Mesothelial cell of epicardium (in vitro differentiated cells): ENCODE measurements at regions not wholly inside any gene's neighbourhood (a gene's known extent, or its start where the extent isn't known, plus 50 kb on each side); places are given as distances from the start of the nearest gene placed in this dataset.

Experiments
- DNase-seq, 2 experiments: peaks; one replicate each; pipeline ENCODE4 v3.0.0; 2021; ENCODE audit warnings: low spot score in 2 of 2; ENCODE audit not compliant: unreplicated experiment in 2 of 2
- H3K27ac Mint-ChIP-seq: 2 replicates; pipeline ENCODE4 v1.8.0; 2021; ENCODE audit warnings: mixed read lengths
- H3K27me3 Mint-ChIP-seq: 2 replicates; pipeline ENCODE4 v1.8.0; 2021; ENCODE audit warnings: low read depth, mixed read lengths
- H3K36me3 Mint-ChIP-seq: 2 replicates; pipeline ENCODE4 v1.8.0; 2021; ENCODE audit warnings: mixed read lengths
- H3K4me1 Mint-ChIP-seq: 2 replicates; pipeline ENCODE4 v1.8.0; 2021; ENCODE audit warnings: mixed read lengths
- H3K4me3 Mint-ChIP-seq: 2 replicates; pipeline ENCODE4 v1.8.0; 2021; ENCODE audit warnings: mild to moderate bottlenecking, moderate library complexity, mixed read lengths
- H3K9me3 Mint-ChIP-seq: 2 replicates; pipeline ENCODE4 v1.8.0; 2021; ENCODE audit warnings: mixed read lengths
- TF ChIP-seq, protein P1 (sequence below): fragments of 200-600 bp; sonication (generic); IDR thresholded peaks from one replicate; pipeline ENCODE4 v1.5.0; 2021; ENCODE audit warnings: antibody characterized with exemption; ENCODE audit not compliant: unreplicated experiment

GRCh38 chr11:80255021-80255420, 814.2 kb upstream of the TENM4 start:
- Mint-ChIP-seq H3K4me3 (no peak overlapping the region), H3K4me1 (peaks cover 4% of the 10 kb centered on the region), H3K9me3 (peaks cover 3% of the 10 kb centered on the region), H3K27ac (no peak overlapping the region), H3K36me3 (no peaks in the 10 kb centered on the region), H3K27me3 (no peaks in the 10 kb centered on the region)
- no peak for DNase-seq
- TF ChIP-seq, protein P1, sequence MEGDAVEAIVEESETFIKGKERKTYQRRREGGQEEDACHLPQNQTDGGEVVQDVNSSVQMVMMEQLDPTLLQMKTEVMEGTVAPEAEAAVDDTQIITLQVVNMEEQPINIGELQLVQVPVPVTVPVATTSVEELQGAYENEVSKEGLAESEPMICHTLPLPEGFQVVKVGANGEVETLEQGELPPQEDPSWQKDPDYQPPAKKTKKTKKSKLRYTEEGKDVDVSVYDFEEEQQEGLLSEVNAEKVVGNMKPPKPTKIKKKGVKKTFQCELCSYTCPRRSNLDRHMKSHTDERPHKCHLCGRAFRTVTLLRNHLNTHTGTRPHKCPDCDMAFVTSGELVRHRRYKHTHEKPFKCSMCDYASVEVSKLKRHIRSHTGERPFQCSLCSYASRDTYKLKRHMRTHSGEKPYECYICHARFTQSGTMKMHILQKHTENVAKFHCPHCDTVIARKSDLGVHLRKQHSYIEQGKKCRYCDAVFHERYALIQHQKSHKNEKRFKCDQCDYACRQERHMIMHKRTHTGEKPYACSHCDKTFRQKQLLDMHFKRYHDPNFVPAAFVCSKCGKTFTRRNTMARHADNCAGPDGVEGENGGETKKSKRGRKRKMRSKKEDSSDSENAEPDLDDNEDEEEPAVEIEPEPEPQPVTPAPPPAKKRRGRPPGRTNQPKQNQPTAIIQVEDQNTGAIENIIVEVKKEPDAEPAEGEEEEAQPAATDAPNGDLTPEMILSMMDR, result no peak

- TF ChIP-seq, protein P1, result no peak
- H3K4me1 Mint-ChIP-seq, result no peaks in the 10 kb centered on the region
- H3K36me3 Mint-ChIP-seq, result no peaks in the 10 kb centered on the region
- no peak overlapping the region for H3K27ac Mint-ChIP-seq
- no peak overlapping the region for H3K4me3 Mint-ChIP-seq
- DNase-seq, result no peak
- peaks cover 36% of the 10 kb centered on the region for H3K9me3 Mint-ChIP-seq
- peaks cover 6% of the 10 kb centered on the region for H3K27me3 Mint-ChIP-seq
These were observed 800.9 kb upstream of the TENM4 start for GRCh38 chr11:80241766-80242165.

DNA sequence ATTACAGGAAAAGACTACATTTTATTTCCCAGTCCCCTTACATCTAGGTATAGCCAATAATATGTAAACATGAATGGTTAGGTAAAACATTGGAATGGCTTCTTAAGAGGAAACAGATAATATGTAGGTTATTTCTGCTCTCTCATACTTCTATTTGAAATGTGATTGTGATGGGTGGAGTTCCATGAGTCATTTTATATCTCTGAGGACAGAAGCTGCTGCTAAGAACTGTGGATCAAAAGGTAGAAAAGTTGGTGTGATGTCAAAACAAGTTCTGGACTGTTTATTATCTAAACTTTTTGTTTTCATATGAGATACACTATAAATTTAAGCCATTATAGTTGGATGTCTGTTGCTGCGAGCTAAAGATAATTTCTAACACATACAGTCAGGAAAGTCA, 799.4 kb upstream of the TENM4 start:
- no peak overlapping the region for H3K27ac Mint-ChIP-seq
- DNase-seq, result no peak

GRCh38 chr11:80239217-80239616, 798.4 kb upstream of the TENM4 start:
- DNase-seq, result no peak
- H3K36me3 Mint-ChIP-seq, result peaks cover 3% of the 10 kb centered on the region
- H3K27ac Mint-ChIP-seq, result no peak overlapping the region
- no peaks in the 10 kb centered on the region for H3K4me1 Mint-ChIP-seq
- H3K27me3 Mint-ChIP-seq, result peaks cover 6% of the 10 kb centered on the region
- TF ChIP-seq, protein P1, result no peak
- peaks cover 39% of the 10 kb centered on the region for H3K9me3 Mint-ChIP-seq
- H3K4me3 Mint-ChIP-seq, result no peak overlapping the region

More for the DNA sequence above, 799.4 kb upstream of the TENM4 start:
- peaks cover 6% of the 10 kb centered on the region for H3K27me3 Mint-ChIP-seq
- no peaks in the 10 kb centered on the region for H3K4me1 Mint-ChIP-seq
- H3K36me3 Mint-ChIP-seq, result no peaks in the 10 kb centered on the region
- TF ChIP-seq, protein P1, result no peak
- no peak overlapping the region for H3K4me3 Mint-ChIP-seq
- H3K9me3 Mint-ChIP-seq, result peaks cover 32% of the 10 kb centered on the region

DNA sequence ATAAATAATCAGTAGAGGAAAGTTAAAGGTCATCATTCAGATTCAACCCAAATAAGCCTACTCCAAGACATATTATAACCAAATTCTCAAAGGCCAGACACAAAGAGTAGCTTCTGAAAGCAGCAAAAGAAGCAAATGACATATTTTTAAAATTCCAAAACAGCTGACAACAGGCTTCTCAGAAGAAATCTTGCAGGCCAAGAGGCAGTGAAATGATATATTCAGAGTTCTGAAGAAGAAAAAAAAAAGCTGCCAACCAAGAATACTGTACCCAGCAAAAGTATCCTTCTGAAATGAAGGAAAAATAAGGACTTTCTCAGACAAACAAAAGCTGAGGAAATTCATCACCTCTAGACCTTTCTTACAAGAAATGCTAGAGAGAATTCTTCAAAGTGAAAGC, 787.1 kb upstream of the TENM4 start:
- Mint-ChIP-seq H3K4me3 (no peak overlapping the region), H3K27ac (no peak overlapping the region), H3K9me3 (peaks cover 48% of the 10 kb centered on the region), H3K36me3 (peaks cover 5% of the 10 kb centered on the region), H3K27me3 (no peaks in the 10 kb centered on the region), H3K4me1 (peaks cover 2% of the 10 kb centered on the region)
- TF ChIP-seq, protein P1, result no peak
- DNase-seq, result no peak

DNA sequence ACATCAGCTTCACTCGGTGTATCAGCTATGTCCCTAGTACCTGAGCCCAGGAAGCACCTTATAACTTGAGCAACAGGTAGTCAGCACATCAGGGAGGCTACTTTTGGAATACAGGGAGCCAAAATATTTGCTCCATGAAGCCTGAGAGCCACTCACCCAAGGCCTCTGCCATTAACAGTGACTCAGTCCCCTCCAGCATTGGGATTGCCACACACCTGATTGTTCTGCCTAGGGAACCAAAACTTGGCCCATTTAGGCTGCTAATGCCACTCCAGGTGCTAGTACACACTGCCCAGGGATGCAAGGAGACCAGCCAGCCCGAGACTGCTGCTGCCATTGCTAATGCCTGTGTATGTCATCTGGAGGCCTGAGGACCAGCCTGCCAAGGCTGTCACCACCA, 773.6 kb upstream of the TENM4 start:
- no peak for DNase-seq
- H3K4me3 Mint-ChIP-seq, result no peak overlapping the region

More for the DNA sequence above, 773.6 kb upstream of the TENM4 start:
- TF ChIP-seq, protein P1, result no peak
- Mint-ChIP-seq H3K27ac (no peak overlapping the region), H3K27me3 (no peaks in the 10 kb centered on the region), H3K36me3 (no peaks in the 10 kb centered on the region), H3K9me3 (peaks cover 19% of the 10 kb centered on the region), H3K4me1 (no peaks in the 10 kb centered on the region)
